Osteoblast (primary cell): ENCODE measurements at regions not wholly inside any gene's neighbourhood (a gene's known extent, or its start where the extent isn't known, plus 50 kb on each side); places are given as distances from the start of the nearest gene placed in this dataset.
A peak's percentile ranks its signal among the peaks of the same experiment; 100 is the strongest.
"Not testable (repeated sequence)": the region's sequence is repeated elsewhere in the genome, so short reads cannot be mapped to it uniquely, and the experiment has no call there.

Experiments used
- DNase-seq: peaks from one replicate; pipeline ENCODE4 v3.0.0; 2011; ENCODE audit warnings: low spot score, mixed read lengths; ENCODE audit not compliant: insufficient read length; ENCODE audit errors: missing footprints
- H2AFZ ChIP-seq: 2 replicates; pipeline ENCODE4 v1.6.0; 2011; ENCODE audit warnings: mild to moderate bottlenecking, low read length
- H3K27ac ChIP-seq: 2 replicates; pipeline ENCODE4 v1.5.1; 2011; ENCODE audit warnings: mild to moderate bottlenecking, low read depth, low read length, moderate library complexity
- H3K27me3 ChIP-seq: 2 replicates; pipeline ENCODE4 v1.6.0; 2012; ENCODE audit warnings: mild to moderate bottlenecking, control low read depth, inconsistent platforms, low read length, moderate library complexity; ENCODE audit not compliant: insufficient read depth
- H3K36me3 ChIP-seq: 2 replicates; pipeline ENCODE4 v1.5.1; 2011; ENCODE audit warnings: mild to moderate bottlenecking, low read length, control low read depth, moderate library complexity; ENCODE audit not compliant: insufficient read depth
- H3K4me1 ChIP-seq: 2 replicates; pipeline ENCODE4 v1.5.1; 2011; ENCODE audit warnings: mild to moderate bottlenecking, low read length, control low read depth, moderate library complexity; ENCODE audit not compliant: insufficient read depth
- H3K4me2 ChIP-seq: 2 replicates; pipeline ENCODE4 v1.6.0; 2011; ENCODE audit warnings: mild to moderate bottlenecking, low read length; ENCODE audit not compliant: insufficient read depth
- H3K4me3 ChIP-seq: fragments of 200-600 bp; sonication (generic); 3 replicates; pipeline ENCODE4 v1.5.1; 2012; ENCODE audit warnings: mild to moderate bottlenecking, low read length, inconsistent platforms; ENCODE audit not compliant: insufficient read depth
- H3K79me2 ChIP-seq: 2 replicates; pipeline ENCODE4 v1.6.0; 2012; ENCODE audit warnings: mild to moderate bottlenecking, low read length, control low read depth, inconsistent platforms; ENCODE audit not compliant: insufficient read depth
- H3K9me3 ChIP-seq: 2 replicates; pipeline ENCODE4 v1.5.1; 2011; ENCODE audit warnings: low read depth, low read length, control low read depth
- H4K20me1 ChIP-seq: 2 replicates; pipeline ENCODE4 v1.6.0; 2012; ENCODE audit warnings: mild to moderate bottlenecking, low read length, control low read depth; ENCODE audit not compliant: insufficient read depth
- TF ChIP-seq, protein P1 (sequence below): IDR thresholded peaks from 2 replicates; pipeline ENCODE4 v1.5.1; 2011; ENCODE audit warnings: mild to moderate bottlenecking, low read depth, low read length, moderate library complexity; ENCODE audit errors: extremely low read depth

DNA sequence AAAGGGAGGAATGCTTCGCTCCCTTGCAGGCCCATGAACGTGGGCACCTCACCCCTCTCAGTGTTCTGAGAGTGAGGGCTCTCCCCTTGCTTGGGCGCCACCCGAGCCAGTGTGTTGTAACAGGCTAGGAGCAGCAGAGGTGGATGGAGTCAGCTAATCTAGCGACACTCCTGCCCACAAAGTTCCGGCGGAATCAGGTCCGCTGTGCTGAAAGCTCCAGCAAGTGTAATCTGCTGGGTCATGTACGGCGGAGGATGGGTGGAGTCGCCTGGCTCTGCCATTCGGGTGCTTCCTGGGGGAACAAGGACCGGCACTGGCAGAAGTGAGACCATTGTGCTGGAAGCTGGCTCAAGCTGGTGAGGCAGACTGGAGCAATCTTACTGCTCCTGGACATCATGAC is 1310.1 kb downstream of the EPHA7 start:
- TF ChIP-seq, protein P1, sequence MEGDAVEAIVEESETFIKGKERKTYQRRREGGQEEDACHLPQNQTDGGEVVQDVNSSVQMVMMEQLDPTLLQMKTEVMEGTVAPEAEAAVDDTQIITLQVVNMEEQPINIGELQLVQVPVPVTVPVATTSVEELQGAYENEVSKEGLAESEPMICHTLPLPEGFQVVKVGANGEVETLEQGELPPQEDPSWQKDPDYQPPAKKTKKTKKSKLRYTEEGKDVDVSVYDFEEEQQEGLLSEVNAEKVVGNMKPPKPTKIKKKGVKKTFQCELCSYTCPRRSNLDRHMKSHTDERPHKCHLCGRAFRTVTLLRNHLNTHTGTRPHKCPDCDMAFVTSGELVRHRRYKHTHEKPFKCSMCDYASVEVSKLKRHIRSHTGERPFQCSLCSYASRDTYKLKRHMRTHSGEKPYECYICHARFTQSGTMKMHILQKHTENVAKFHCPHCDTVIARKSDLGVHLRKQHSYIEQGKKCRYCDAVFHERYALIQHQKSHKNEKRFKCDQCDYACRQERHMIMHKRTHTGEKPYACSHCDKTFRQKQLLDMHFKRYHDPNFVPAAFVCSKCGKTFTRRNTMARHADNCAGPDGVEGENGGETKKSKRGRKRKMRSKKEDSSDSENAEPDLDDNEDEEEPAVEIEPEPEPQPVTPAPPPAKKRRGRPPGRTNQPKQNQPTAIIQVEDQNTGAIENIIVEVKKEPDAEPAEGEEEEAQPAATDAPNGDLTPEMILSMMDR = no peak
- H3K36me3 ChIP-seq = no peaks in the 10 kb centered on the region

DNA sequence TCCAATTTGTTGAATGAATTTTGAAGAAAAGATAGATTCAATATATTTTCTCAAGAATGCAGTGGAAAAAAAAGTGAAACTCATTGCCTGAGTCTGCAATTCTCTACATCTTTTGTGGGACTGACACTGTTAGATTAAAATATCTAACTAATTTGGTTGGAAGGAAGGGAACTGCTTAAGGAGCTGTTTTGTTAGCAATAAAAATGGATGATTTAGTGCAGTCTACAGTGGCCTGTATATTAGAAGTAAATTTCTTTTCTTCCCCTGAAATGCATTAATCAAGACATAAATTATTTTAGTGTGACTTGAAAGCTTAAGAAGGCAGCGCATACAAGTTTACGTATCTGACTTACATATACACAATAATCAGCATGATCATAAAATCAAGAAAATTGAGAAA is 1332.6 kb downstream of the EPHA7 start:
- Histone ChIP-seq H3K36me3 (no peaks in the 10 kb centered on the region), H3K4me2 (no peak overlapping the region), H3K9me3 (no peaks in the 10 kb centered on the region), H3K79me2 (no peaks in the 10 kb centered on the region), H4K20me1 (no peaks in the 10 kb centered on the region), H3K27ac (no peak overlapping the region), H3K27me3 (no peaks in the 10 kb centered on the region), H3K4me1 (no peaks in the 10 kb centered on the region), H2AFZ (no peak overlapping the region), H3K4me3 (no peak overlapping the region)
- TF ChIP-seq, protein P1 = no peak
- no peak for DNase-seq

More for the DNA sequence above, 1310.1 kb downstream of the EPHA7 start:
- DNase-seq = peak; percentile 6
- Histone ChIP-seq H3K79me2 (no peaks in the 10 kb centered on the region), H3K4me3 (no peak overlapping the region), H3K9me3 (no peaks in the 10 kb centered on the region), H3K4me2 (no peak overlapping the region), H3K27me3 (no peaks in the 10 kb centered on the region), H3K27ac (no peak overlapping the region), H4K20me1 (no peaks in the 10 kb centered on the region), H3K4me1 (no peaks in the 10 kb centered on the region), H2AFZ (no peak overlapping the region)

DNA sequence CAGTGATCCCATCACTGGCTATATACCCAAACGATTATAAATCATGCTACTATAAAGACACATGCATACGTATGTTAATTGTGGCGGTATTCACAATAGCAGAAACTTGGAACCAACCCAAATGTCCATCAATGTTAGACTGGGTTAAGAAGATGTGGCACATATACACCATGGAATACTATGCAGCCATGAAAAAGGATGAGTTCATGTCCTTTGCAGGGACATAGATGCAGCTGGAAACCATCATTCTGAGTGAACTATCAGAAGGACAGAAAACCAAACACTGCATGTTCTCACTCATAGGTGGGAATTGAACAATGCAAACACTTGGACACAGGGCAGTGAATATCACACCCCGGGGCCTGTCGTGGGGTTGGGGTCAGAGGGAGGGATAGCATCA is 1335.4 kb downstream of the EPHA7 start:
- H3K79me2 ChIP-seq, H3K27me3 ChIP-seq, H3K27ac ChIP-seq, H3K36me3 ChIP-seq, H4K20me1 ChIP-seq, H3K4me1 ChIP-seq, H3K4me3 ChIP-seq, DNase-seq, H2AFZ ChIP-seq, H3K9me3 ChIP-seq, H3K4me2 ChIP-seq: not testable (repeated sequence)

DNA sequence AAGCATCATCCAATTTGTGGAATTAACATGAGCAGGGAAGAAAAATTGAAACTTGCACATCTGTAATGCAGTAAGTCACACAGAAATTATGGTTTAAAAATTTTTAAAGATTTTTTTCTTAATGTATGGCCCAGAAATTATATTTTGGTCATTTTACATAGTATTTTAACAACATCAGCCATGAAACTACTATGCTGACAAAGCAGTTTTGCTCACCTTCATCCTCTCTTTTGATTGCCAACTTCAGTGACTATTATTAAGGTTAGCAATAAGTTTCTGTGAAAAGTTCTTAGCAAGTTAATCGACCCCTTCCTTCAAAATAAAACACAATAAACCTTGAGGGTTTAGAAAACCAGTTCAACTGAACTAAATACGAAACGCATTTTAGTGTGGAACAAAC is 1347.0 kb downstream of the EPHA7 start:
- Histone ChIP-seq H3K4me2 (no peak overlapping the region), H3K9me3 (peaks cover 2% of the 10 kb centered on the region), H3K4me1 (no peaks in the 10 kb centered on the region), H3K36me3 (no peaks in the 10 kb centered on the region), H3K79me2 (no peaks in the 10 kb centered on the region), H2AFZ (no peak overlapping the region), H4K20me1 (no peaks in the 10 kb centered on the region), H3K4me3 (no peak overlapping the region), H3K27me3 (no peaks in the 10 kb centered on the region), H3K27ac (no peak overlapping the region)
- TF ChIP-seq, protein P1 = no peak
- no peak for DNase-seq
